ENCODE measurements at regions not wholly inside any gene's neighbourhood (a gene's known extent, or its start where the extent isn't known, plus 50 kb on each side); places are given as distances from the start of the nearest gene placed in this dataset.

DNA sequence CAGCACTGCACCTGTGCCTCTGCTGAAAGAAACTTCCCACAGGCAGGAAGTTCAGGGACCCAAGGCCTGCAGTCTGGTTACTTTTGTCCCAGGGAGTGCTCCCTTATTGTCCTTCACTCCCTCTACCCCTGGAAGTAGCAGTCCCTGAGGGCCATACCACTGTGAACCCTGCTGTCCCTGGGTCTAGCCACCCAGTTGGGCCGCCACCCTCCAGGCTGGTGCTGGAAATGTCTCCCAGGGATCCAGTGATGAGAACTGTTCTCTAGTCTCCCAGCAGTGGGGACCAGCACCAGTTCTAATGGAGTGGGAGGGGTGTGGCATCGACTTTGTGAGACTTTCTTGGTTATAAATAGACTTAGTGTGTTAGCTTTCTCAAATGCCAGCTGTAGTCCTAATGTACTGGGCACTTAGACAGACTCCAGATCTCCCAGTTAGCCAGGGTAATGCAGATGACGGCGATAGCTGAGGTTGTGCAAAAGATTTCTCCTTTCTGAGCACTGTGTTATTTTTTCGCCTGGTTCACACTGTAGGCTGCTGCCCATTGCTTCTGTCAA lies 462.5 kb downstream of the CDH26 start:
- DNase-seq (ENCODE audit: low read depth): no peak
- TF ChIP-seq, protein P1, sequence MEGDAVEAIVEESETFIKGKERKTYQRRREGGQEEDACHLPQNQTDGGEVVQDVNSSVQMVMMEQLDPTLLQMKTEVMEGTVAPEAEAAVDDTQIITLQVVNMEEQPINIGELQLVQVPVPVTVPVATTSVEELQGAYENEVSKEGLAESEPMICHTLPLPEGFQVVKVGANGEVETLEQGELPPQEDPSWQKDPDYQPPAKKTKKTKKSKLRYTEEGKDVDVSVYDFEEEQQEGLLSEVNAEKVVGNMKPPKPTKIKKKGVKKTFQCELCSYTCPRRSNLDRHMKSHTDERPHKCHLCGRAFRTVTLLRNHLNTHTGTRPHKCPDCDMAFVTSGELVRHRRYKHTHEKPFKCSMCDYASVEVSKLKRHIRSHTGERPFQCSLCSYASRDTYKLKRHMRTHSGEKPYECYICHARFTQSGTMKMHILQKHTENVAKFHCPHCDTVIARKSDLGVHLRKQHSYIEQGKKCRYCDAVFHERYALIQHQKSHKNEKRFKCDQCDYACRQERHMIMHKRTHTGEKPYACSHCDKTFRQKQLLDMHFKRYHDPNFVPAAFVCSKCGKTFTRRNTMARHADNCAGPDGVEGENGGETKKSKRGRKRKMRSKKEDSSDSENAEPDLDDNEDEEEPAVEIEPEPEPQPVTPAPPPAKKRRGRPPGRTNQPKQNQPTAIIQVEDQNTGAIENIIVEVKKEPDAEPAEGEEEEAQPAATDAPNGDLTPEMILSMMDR (IDR thresholded peaks at IDR 0.05; ENCODE audit: control insufficient read depth, insufficient read depth, low read depth, low read length, missing control alignments): no peak
- no peak overlapping the region for H3K4me3 ChIP-seq (ENCODE audit: control insufficient read depth, low read depth, low read length)

DNA sequence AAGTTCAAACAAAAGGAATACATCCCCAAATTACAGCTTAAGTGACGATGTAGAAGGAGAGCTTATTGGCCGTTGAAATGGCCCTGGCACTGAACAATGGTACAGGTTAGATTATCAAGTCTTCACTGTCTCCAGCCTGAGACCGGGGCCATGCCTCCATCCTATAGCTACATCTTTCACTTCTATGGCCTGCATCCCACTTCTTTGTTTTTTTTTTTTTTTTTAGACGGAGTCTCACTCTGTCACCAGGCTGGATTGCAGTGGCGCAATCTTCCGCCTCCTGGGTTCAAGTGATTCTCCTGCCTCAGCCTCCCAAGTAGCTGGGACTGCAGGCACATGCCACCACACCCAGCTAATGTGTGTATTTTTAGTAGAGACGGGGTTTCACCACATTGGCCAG lies 464.6 kb downstream of the CDH26 start:
- TF ChIP-seq, protein P1 (IDR thresholded peaks at IDR 0.05; ENCODE audit: control insufficient read depth, insufficient read depth, low read depth, low read length, missing control alignments): no peak
- no peak overlapping the region for H3K4me3 ChIP-seq (ENCODE audit: control insufficient read depth, low read depth, low read length)
- no peak for DNase-seq (ENCODE audit: low read depth)

DNA sequence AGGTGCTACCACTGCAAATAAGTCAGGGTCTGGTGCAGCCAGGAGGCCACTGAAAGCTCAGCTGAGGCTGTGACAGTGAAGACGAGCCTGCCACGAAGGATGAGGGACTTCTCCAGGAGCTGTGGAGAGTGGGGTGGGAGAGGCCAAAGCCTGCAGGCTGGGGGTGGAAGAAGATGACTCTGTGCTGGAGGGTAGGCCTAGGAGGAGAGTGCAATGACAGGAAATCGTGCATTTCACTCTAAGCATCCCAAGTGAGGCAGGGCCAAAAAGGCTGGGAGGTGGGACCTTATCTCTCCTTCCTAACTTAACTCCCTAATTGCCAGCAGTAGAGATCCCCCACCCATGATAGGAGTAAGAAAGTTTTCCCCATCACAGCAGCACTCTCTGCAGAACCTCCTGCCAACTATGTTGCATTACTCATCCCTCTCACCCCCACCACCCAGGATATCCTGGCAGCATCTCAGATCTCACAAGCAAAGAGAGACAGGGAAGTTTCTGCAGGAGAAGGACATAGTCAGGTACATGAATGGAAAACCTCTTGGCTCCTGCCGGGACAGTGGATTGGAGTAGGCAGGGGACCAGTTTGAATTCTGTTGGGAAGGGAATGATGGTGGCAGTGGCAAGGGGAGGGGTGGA lies 466.2 kb downstream of the CDH26 start:
- H3K4me3 ChIP-seq (ENCODE audit: control insufficient read depth, low read depth, low read length): no peak overlapping the region
- TF ChIP-seq, protein P1 (IDR thresholded peaks at IDR 0.05; ENCODE audit: control insufficient read depth, insufficient read depth, low read depth, low read length, missing control alignments): no peak
- DNase-seq (ENCODE audit: low read depth): no peak

DNA sequence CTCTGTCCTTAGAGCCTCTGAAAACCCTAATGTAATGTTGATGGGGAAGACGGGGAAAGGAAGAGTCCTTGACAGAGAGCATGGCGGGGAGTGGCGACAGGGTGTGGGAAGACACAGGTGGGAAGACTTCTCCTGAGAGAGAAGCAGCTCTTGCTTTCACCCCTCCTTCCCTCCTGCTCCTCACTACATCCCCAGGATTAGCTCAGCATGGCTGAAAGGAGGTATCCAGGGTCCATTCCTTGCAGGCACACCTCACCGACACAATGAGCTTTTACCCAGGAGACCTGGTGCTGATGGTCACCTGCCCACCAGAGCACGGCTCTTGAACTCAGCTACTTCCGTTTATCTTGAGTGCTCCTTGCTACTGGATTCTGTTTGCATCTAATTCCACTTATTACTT lies 469.3 kb downstream of the CDH26 start:
- no peak for DNase-seq (ENCODE audit: low read depth)
- H3K4me3 ChIP-seq (ENCODE audit: control insufficient read depth, low read depth, low read length): no peak overlapping the region
- TF ChIP-seq, protein P1 (IDR thresholded peaks at IDR 0.05; ENCODE audit: control insufficient read depth, insufficient read depth, low read depth, low read length, missing control alignments): no peak

DNA sequence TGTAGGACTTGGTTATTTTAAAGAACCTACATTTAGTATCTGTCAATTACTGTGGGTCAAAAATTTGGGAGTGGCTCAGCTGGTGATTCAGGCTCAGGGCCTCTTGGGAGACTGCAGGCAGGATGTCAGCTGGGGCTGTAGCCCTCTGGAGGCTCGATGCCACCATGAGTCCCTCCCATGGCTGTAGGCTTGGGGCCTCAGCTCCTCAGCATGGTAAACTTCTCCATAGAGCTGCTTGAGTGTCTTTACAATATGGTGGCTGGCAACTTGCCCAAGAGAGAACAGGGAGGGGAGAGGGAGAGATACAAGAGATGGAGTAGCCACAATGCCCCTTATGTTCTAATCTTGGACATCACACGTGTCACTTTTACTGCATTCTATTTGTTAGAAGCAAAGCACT lies 470.4 kb downstream of the CDH26 start:
- DNase-seq (ENCODE audit: low read depth): no peak
- H3K4me3 ChIP-seq (ENCODE audit: control insufficient read depth, low read depth, low read length): no peak overlapping the region
- TF ChIP-seq, protein P1 (IDR thresholded peaks at IDR 0.05; ENCODE audit: control insufficient read depth, insufficient read depth, low read depth, low read length, missing control alignments): no peak

DNA sequence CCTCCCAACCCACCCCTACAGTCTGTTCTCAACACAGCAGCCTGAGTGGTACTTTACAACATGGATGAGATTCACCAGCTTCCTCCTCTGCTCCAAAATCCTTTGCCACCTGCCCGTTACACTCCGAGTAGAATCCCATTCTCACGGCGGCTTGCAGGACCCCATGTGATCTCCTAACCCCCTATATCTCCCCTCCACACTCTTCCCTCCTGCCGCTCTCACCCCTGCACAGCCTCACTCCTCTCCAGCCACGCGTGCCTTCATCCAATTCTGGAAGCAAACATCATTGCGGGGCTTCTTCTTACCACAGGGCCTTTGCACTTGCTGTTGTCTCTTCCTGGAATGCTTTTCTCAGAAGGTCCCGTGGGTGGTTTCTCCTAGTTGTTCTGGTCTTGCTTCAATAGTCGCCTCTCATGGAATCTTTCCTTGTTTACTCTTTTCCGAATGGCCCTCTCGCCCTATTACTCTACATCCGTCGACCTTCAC lies 472.3 kb downstream of the CDH26 start:
- no peak for DNase-seq (ENCODE audit: low read depth)
- TF ChIP-seq, protein P1 (IDR thresholded peaks at IDR 0.05; ENCODE audit: control insufficient read depth, insufficient read depth, low read depth, low read length, missing control alignments): no peak
- H3K4me3 ChIP-seq (ENCODE audit: control insufficient read depth, low read depth, low read length): no peak overlapping the region
